ENCODE measurements at regions not wholly inside any gene's neighbourhood (a gene's known extent, or its start where the extent isn't known, plus 50 kb on each side); places are given as distances from the start of the nearest gene placed in this dataset.

- peak overlapping the region; percentile 6 to 40 for H3K27ac ChIP-seq
- no peak for TF ChIP-seq CTCF (IDR thresholded peaks at IDR 0.05)
- no peaks in the 10 kb centered on the region for H3K36me3 ChIP-seq
- H3K27me3 ChIP-seq, result no peaks in the 10 kb centered on the region
- peaks cover 0 to 6% of the 10 kb centered on the region in 2 donors for H3K4me1 ChIP-seq
- peak; percentile 73 for DNase-seq (ENCODE audit: low spot score)
- no peaks in the 10 kb centered on the region for H3K9me3 ChIP-seq
- H3K4me3 ChIP-seq, result no peak overlapping the region
These were observed 222.1 kb upstream of the RREB1 start for GRCh38 chr6:6885521-6886170.

- H3K4me1 ChIP-seq, result peaks cover 0 to 13% of the 10 kb centered on the region in 2 donors
- peak overlapping the region; percentile 6 to 40 for H3K27ac ChIP-seq
- no peaks in the 10 kb centered on the region for H3K9me3 ChIP-seq
- no peak for TF ChIP-seq CTCF (IDR thresholded peaks at IDR 0.05)
- DNase-seq (ENCODE audit: low spot score), result no peak
- H3K4me3 ChIP-seq, result no peak overlapping the region
- H3K27me3 ChIP-seq, result no peaks in the 10 kb centered on the region
- no peaks in the 10 kb centered on the region for H3K36me3 ChIP-seq
These were observed 221.4 kb upstream of the RREB1 start for GRCh38 chr6:6886171-6886885.

- no peak overlapping the region for H3K27ac ChIP-seq
- no peak for DNase-seq (ENCODE audit: low spot score)
- no peak overlapping the region for H3K4me3 ChIP-seq
- no peak for TF ChIP-seq CTCF (IDR thresholded peaks at IDR 0.05)
- peaks cover 0 to 15% of the 10 kb centered on the region in 2 donors for H3K4me1 ChIP-seq
- no peaks in the 10 kb centered on the region for H3K9me3 ChIP-seq
- no peaks in the 10 kb centered on the region for H3K36me3 ChIP-seq
- no peaks in the 10 kb centered on the region for H3K27me3 ChIP-seq
These were observed 220.9 kb upstream of the RREB1 start for GRCh38 chr6:6886886-6887285.

- H3K27ac ChIP-seq, result no peak overlapping the region
- no peaks in the 10 kb centered on the region for H3K36me3 ChIP-seq
- DNase-seq (ENCODE audit: low spot score), result no peak
These were observed 218.2 kb upstream of the RREB1 start for GRCh38 chr6:6889601-6890000.

GRCh38 chr6:6890400-6890858, 217.3 kb upstream of the RREB1 start:
- H3K27ac ChIP-seq, result peak overlapping the region in 1 of 2 donors; percentile 70
- no peaks in the 10 kb centered on the region for H3K36me3 ChIP-seq
- peak; percentile 66 for DNase-seq (ENCODE audit: low spot score)
- peaks cover 0 to 30% of the 10 kb centered on the region in 2 donors for H3K4me1 ChIP-seq
- no peaks in the 10 kb centered on the region for H3K9me3 ChIP-seq
- H3K27me3 ChIP-seq, result no peaks in the 10 kb centered on the region
- H3K4me3 ChIP-seq, result no peak overlapping the region
- no peak for TF ChIP-seq CTCF (IDR thresholded peaks at IDR 0.05)

More at GRCh38 chr6:6889601-6890000, 218.2 kb upstream of the RREB1 start:
- no peak for TF ChIP-seq CTCF (IDR thresholded peaks at IDR 0.05)
- Histone ChIP-seq H3K9me3 (no peaks in the 10 kb centered on the region), H3K27me3 (no peaks in the 10 kb centered on the region), H3K4me3 (no peak overlapping the region), H3K4me1 (peaks cover 0 to 30% of the 10 kb centered on the region in 2 donors)

All from right atrium auricular region (tissue), 2 donors.